Heart left ventricle (tissue), 13 donors: ENCODE measurements at regions not wholly inside any gene's neighbourhood (a gene's known extent, or its start where the extent isn't known, plus 50 kb on each side); places are given as distances from the start of the nearest gene placed in this dataset.

Experiments
- CTCF ChIP-seq, 12 donors: fragments of 200-600 bp; sonication (generic) in 4 of 12; IDR thresholded peaks; one replicate each; pipeline versions ENCODE4 v1.5.0 to v1.8.0; 2018 to 2022; ENCODE audit warnings: antibody characterized with exemption in 12 of 12, mild to moderate bottlenecking in 5 of 12
- POLR2A ChIP-seq, 2 donors: fragments of 450-650 bp; IDR thresholded peaks; one replicate each; pipeline ENCODE4 v1.6.1; 2017; ENCODE audit warnings: antibody characterized with exemption in 2 of 2, mild to moderate bottlenecking in 2 of 2, moderate library complexity in 2 of 2
- donor health status: ischemic (EF 13 %, LVEDD 7.1; RV severe dilation, severe dysfunction).
- donor health status: DM: no; HTN: yes; CAD: no.
- donor health status: DM: no; HTN: no; CAD: no.
- donor health status: ischemic (EF 25% LVEDD 6.9; RV normal size, moderate dysfunction).
- donor health status: ischemic (EF 25% LVEDD 5.7; RV mildly dilated, moderate dysfunction).
- donor health status: ischemic (EF 35%, LVEDD 5.7; RV mildly dilated, moderate dysfunction).
- donor health status: nonischemic (EF 11% LVEDD 7.7; RV severe dilation, severe dysfunction).
- donor health status: DM: yes; HTN: yes; CAD: no.
- donor health status: PGD.
- donor health status: ischemic (EF 29% LVEDD 5.4; RV normal size, mild dysfunction).
- donor health status: nonischemic (EF 23%, LVEDD 6.1; RV moderate dilation, normal function).

- TF ChIP-seq CTCF (IDR thresholded peaks at IDR 0.05) (no peak), POLR2A (IDR thresholded peaks at IDR 0.05) (no peak)
Measured at GRCh38 chr15:35876762-35877161, 330.8 kb upstream of the DPH6 start.
